A673 (cell line): ENCODE measurements at regions not wholly inside any gene's neighbourhood (a gene's known extent, or its start where the extent isn't known, plus 50 kb on each side); places are given as distances from the start of the nearest gene placed in this dataset.

Experiments
- CTCF ChIP-seq: fragments of 300-800, 200-600 bp; sonication (generic); conservative IDR thresholded peaks from 2 replicates; pipeline ENCODE4 v1.5.1; 2017; ENCODE audit warnings: low read depth, mild to moderate bottlenecking, antibody characterized with exemption, low read length, moderate library complexity, mixed read lengths
- EZH2 ChIP-seq: fragments of 200-600 bp; sonication (generic); IDR thresholded peaks from 2 replicates; pipeline ENCODE4 v1.6.1; 2017; ENCODE audit warnings: borderline replicate concordance, low read depth, mild to moderate bottlenecking, mixed read lengths, antibody characterized with exemption, low read length; ENCODE audit not compliant: poor library complexity, severe bottlenecking

- TF ChIP-seq CTCF (no peak), EZH2 (no peak)
Observed at GRCh38 chr13:81760316-81760715, 1419.4 kb upstream of the SPRY2 start.
